ENCODE measurements at regions not wholly inside any gene's neighbourhood (a gene's known extent, or its start where the extent isn't known, plus 50 kb on each side); places are given as distances from the start of the nearest gene placed in this dataset.

GRCh38 chr9:109861499-109861898 is 81.5 kb downstream of the PALM2AKAP2 start:
- Histone ChIP-seq H3K27me3 (ENCODE audit: insufficient read depth, low read depth, severe bottlenecking) (peaks cover 97% of the 10 kb centered on the region), H3K36me3 (no peaks in the 10 kb centered on the region), H3K9me3 (ENCODE audit: severe bottlenecking) (no peaks in the 10 kb centered on the region), H3K4me3 (ENCODE audit: low read depth, low read length) (no peak overlapping the region), H3K27ac (no peak overlapping the region)
- DNase-seq, result no peak
- no peak for TF ChIP-seq CTCF (IDR thresholded peaks at IDR 0.05; ENCODE audit: low read depth, low read length)

GRCh38 chr9:109861918-109862317 is 81.9 kb downstream of the PALM2AKAP2 start:
- Histone ChIP-seq H3K9me3 (ENCODE audit: severe bottlenecking) (no peaks in the 10 kb centered on the region), H3K4me3 (ENCODE audit: low read depth, low read length) (no peak overlapping the region), H3K27me3 (ENCODE audit: insufficient read depth, low read depth, severe bottlenecking) (peaks cover 97% of the 10 kb centered on the region), H3K27ac (no peak overlapping the region), H3K36me3 (no peaks in the 10 kb centered on the region)
- TF ChIP-seq CTCF (IDR thresholded peaks at IDR 0.05; ENCODE audit: low read depth, low read length), result no peak
- DNase-seq, result no peak

- H3K27ac ChIP-seq, result no peak overlapping the region
- H3K4me3 ChIP-seq (ENCODE audit: low read depth, low read length), result no peak overlapping the region
- H3K27me3 ChIP-seq (ENCODE audit: insufficient read depth, low read depth, severe bottlenecking), result peaks cover 97% of the 10 kb centered on the region
- TF ChIP-seq CTCF (IDR thresholded peaks at IDR 0.05; ENCODE audit: low read depth, low read length), result no peak
- no peaks in the 10 kb centered on the region for H3K36me3 ChIP-seq
- no peaks in the 10 kb centered on the region for H3K9me3 ChIP-seq (ENCODE audit: severe bottlenecking)
- no peak for DNase-seq
These were observed 82.5 kb downstream of the PALM2AKAP2 start for GRCh38 chr9:109862452-109862851.

- Histone ChIP-seq H3K9me3 (ENCODE audit: severe bottlenecking) (no peaks in the 10 kb centered on the region), H3K36me3 (no peaks in the 10 kb centered on the region), H3K27ac (no peak overlapping the region), H3K4me3 (ENCODE audit: low read depth, low read length) (no peak overlapping the region), H3K27me3 (ENCODE audit: insufficient read depth, low read depth, severe bottlenecking) (peaks cover 97% of the 10 kb centered on the region)
- no peak for TF ChIP-seq CTCF (IDR thresholded peaks at IDR 0.05; ENCODE audit: low read depth, low read length)
- DNase-seq, result no peak
These were observed 84.0 kb downstream of the PALM2AKAP2 start for GRCh38 chr9:109863961-109864360.

DNA sequence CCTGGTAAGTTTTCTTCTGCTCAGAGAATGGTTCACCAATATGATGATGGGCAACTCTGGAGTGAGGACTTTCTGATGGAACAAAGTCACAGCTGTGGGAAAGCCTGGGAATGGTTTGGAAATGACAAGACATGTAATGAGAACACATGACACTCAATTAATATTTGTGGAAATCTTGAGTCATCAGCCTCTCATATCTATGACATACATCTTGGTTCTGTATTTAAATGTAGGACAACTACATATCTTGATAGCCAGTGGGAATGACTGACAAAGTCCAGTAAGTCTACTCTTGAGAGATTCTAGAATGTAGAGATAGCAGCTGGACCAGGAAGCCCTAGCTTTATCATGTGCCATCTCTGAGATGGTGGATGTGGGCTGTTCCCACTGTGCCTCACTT is 85.5 kb downstream of the PALM2AKAP2 start:
- no peaks in the 10 kb centered on the region for H3K9me3 ChIP-seq (ENCODE audit: severe bottlenecking)
- no peak overlapping the region for H3K4me3 ChIP-seq (ENCODE audit: low read depth, low read length)
- no peak for TF ChIP-seq CTCF (IDR thresholded peaks at IDR 0.05; ENCODE audit: low read depth, low read length)
- no peak overlapping the region for H3K27ac ChIP-seq
- H3K27me3 ChIP-seq (ENCODE audit: insufficient read depth, low read depth, severe bottlenecking), result peaks cover 98% of the 10 kb centered on the region
- no peak for DNase-seq
- no peaks in the 10 kb centered on the region for H3K36me3 ChIP-seq

GRCh38 chr9:109868207-109868606 is 88.2 kb downstream of the PALM2AKAP2 start:
- Histone ChIP-seq H3K27ac (no peak overlapping the region), H3K9me3 (ENCODE audit: severe bottlenecking) (no peaks in the 10 kb centered on the region), H3K27me3 (ENCODE audit: insufficient read depth, low read depth, severe bottlenecking) (peaks cover 98% of the 10 kb centered on the region), H3K4me3 (ENCODE audit: low read depth, low read length) (no peak overlapping the region), H3K36me3 (no peaks in the 10 kb centered on the region)
- no peak for DNase-seq
- no peak for TF ChIP-seq CTCF (IDR thresholded peaks at IDR 0.05; ENCODE audit: low read depth, low read length)
